Neural cell (in vitro differentiated cells): ENCODE measurements at regions not wholly inside any gene's neighbourhood (a gene's known extent, or its start where the extent isn't known, plus 50 kb on each side); places are given as distances from the start of the nearest gene placed in this dataset.

Experiments used
- H2AFZ ChIP-seq: fragments of 200-600, 300-800 bp; sonication (generic), shearing (Covaris generic); 2 replicates; pipeline ENCODE4 v1.6.0; 2014; ENCODE audit warnings: low read depth, mild to moderate bottlenecking, antibody characterized with exemption, low read length, moderate library complexity
- H3F3A ChIP-seq: fragments of 200-600 bp; shearing (Covaris generic); 2 replicates; pipeline ENCODE4 v1.6.1; 2016; ENCODE audit warnings: mild to moderate bottlenecking, moderate library complexity, mixed read lengths, antibody characterized with exemption, low read length; ENCODE audit not compliant: insufficient read depth, poor library complexity, severe bottlenecking
- H3K27ac ChIP-seq: fragments of 200-600, 300-800 bp; sonication (generic), shearing (Covaris generic); 2 replicates; pipeline ENCODE4 v1.5.1; 2014; ENCODE audit warnings: mild to moderate bottlenecking, low read length, moderate library complexity
- H3K27me3 ChIP-seq: fragments of 300-800, 200-600 bp; sonication (generic), shearing (Covaris generic); 2 replicates; pipeline ENCODE4 v1.6.0; 2014; ENCODE audit warnings: mild to moderate bottlenecking, low read depth, low read length, moderate library complexity; ENCODE audit not compliant: insufficient read depth
- H3K36me3 ChIP-seq: fragments of 300-800, 200-600 bp; sonication (generic), shearing (Covaris generic); 2 replicates; pipeline ENCODE4 v1.5.1; 2014; ENCODE audit warnings: mild to moderate bottlenecking, antibody characterized with exemption, low read length, moderate library complexity; ENCODE audit not compliant: insufficient read depth
- H3K4me2 ChIP-seq: fragments of 300-800, 200-600 bp; sonication (generic), shearing (Covaris generic); 2 replicates; pipeline ENCODE4 v1.6.0; 2014; ENCODE audit warnings: mild to moderate bottlenecking, low read length
- H3K4me3 ChIP-seq: fragments of 300-800, 200-600 bp; sonication (generic), shearing (Covaris generic); 2 replicates; pipeline ENCODE4 v1.5.1; 2014; ENCODE audit warnings: mild to moderate bottlenecking, low read length, moderate library complexity
- H3K79me2 ChIP-seq: fragments of 200-600 bp; shearing (Covaris generic); replicated peaks from 2 replicates; pipeline ENCODE4 v1.6.0; 2014; ENCODE audit warnings: mild to moderate bottlenecking, low read length, moderate library complexity; ENCODE audit not compliant: insufficient read depth
- H3K9ac ChIP-seq: fragments of 300-800, 200-600 bp; sonication (generic), shearing (Covaris generic); 2 replicates; pipeline ENCODE4 v1.6.1; 2016; ENCODE audit warnings: mild to moderate bottlenecking, low read length, mixed read lengths
- H3K9me2 ChIP-seq: fragments of 200-600 bp; shearing (Covaris generic); 2 replicates; pipeline ENCODE4 v1.6.1; 2016; ENCODE audit warnings: mild to moderate bottlenecking, low read length, mixed read lengths; ENCODE audit not compliant: insufficient read depth
- H3K9me3 ChIP-seq: fragments of 200-600, 300-800 bp; sonication (generic), shearing (Covaris generic); 2 replicates; pipeline ENCODE4 v1.6.1; 2016; ENCODE audit warnings: mild to moderate bottlenecking, mixed run types, low read length, moderate library complexity, mixed read lengths
- H4K20me1 ChIP-seq: fragments of 200-600 bp; shearing (Covaris generic); 2 replicates; pipeline ENCODE4 v1.6.1; 2016; ENCODE audit warnings: mild to moderate bottlenecking, mixed run types; ENCODE audit not compliant: insufficient read depth
- EP300 ChIP-seq: fragments of 450-650 bp; conservative IDR thresholded peaks from 2 replicates; pipeline ENCODE4 v1.6.1; 2014; ENCODE audit warnings: antibody characterized with exemption, mild to moderate bottlenecking, moderate library complexity; ENCODE audit not compliant: poor library complexity, severe bottlenecking
- EZH2 ChIP-seq: fragments of 200-600, 300-800 bp; shearing (Covaris generic), sonication (generic); IDR thresholded peaks from 2 replicates; pipeline ENCODE4 v1.6.1; 2014; ENCODE audit warnings: antibody characterized with exemption, low read length, borderline replicate concordance, mild to moderate bottlenecking; ENCODE audit not compliant: insufficient read depth, poor library complexity, severe bottlenecking
- MXI1 ChIP-seq: fragments of 450-650 bp; conservative IDR thresholded peaks from 2 replicates; pipeline ENCODE4 v1.6.1; 2014; ENCODE audit warnings: antibody characterized with exemption, mild to moderate bottlenecking; ENCODE audit not compliant: poor library complexity, severe bottlenecking
- POLR2AphosphoS5 ChIP-seq: IDR thresholded peaks from 2 replicates; pipeline ENCODE4 v1.6.1; 2012
- RAD21 ChIP-seq: fragments of 450-650 bp; conservative IDR thresholded peaks from 2 replicates; pipeline ENCODE4 v1.6.1; 2014; ENCODE audit warnings: antibody characterized with exemption, mild to moderate bottlenecking, moderate library complexity
- REST ChIP-seq: IDR thresholded peaks from 2 replicates; pipeline ENCODE4 v1.6.1; 2012; ENCODE audit warnings: borderline replicate concordance
- SMC3 ChIP-seq: fragments of 450-650 bp; conservative IDR thresholded peaks from 2 replicates; pipeline ENCODE4 v1.6.1; 2014; ENCODE audit warnings: antibody characterized with exemption, mild to moderate bottlenecking, moderate library complexity; ENCODE audit not compliant: poor library complexity
- TAF1 ChIP-seq: IDR thresholded peaks from 2 replicates; pipeline ENCODE4 v1.6.1; 2012; ENCODE audit warnings: low read depth
- TF ChIP-seq, protein P1 (sequence below): fragments of 450-650 bp; IDR thresholded peaks from 2 replicates; pipeline ENCODE4 v1.5.1; 2014; ENCODE audit warnings: antibody characterized with exemption, mild to moderate bottlenecking, moderate library complexity; ENCODE audit not compliant: poor library complexity, severe bottlenecking

DNA sequence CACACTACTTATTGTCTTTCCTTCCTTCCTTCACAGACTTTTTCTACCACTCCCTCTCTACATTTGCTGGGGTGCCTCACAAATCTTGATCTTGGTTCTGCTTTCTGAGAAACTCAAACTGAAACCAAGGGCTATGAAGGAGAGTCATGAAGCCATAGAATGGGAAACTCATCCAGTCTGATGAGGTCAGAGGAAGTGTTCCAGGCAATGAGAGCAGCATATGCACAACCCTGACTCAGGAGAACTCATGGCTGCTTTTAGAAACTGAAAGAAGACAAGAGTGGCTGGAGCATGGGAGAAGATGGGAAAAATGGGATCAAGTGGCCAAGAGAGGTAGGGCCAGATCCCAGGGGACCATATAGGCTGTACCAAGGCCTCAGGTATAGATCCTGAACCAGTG lies 130.0 kb upstream of the TOX3 start:
- no peaks in the 10 kb centered on the region for H3F3A ChIP-seq
- no peak overlapping the region for H3K27ac ChIP-seq
- H3K9ac ChIP-seq = no peak overlapping the region
- no peaks in the 10 kb centered on the region for H3K79me2 ChIP-seq
- TF ChIP-seq EZH2 (no peak), TAF1 (no peak), POLR2AphosphoS5 (no peak), MXI1 (no peak), REST (no peak)
- TF ChIP-seq, protein P1, sequence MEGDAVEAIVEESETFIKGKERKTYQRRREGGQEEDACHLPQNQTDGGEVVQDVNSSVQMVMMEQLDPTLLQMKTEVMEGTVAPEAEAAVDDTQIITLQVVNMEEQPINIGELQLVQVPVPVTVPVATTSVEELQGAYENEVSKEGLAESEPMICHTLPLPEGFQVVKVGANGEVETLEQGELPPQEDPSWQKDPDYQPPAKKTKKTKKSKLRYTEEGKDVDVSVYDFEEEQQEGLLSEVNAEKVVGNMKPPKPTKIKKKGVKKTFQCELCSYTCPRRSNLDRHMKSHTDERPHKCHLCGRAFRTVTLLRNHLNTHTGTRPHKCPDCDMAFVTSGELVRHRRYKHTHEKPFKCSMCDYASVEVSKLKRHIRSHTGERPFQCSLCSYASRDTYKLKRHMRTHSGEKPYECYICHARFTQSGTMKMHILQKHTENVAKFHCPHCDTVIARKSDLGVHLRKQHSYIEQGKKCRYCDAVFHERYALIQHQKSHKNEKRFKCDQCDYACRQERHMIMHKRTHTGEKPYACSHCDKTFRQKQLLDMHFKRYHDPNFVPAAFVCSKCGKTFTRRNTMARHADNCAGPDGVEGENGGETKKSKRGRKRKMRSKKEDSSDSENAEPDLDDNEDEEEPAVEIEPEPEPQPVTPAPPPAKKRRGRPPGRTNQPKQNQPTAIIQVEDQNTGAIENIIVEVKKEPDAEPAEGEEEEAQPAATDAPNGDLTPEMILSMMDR = no peak
- no peaks in the 10 kb centered on the region for H3K9me2 ChIP-seq
- H3K4me3 ChIP-seq = no peak overlapping the region
- H3K27me3 ChIP-seq = no peaks in the 10 kb centered on the region
- no peaks in the 10 kb centered on the region for H3K36me3 ChIP-seq
- no peaks in the 10 kb centered on the region for H4K20me1 ChIP-seq
- H2AFZ ChIP-seq = no peak overlapping the region
- H3K9me3 ChIP-seq = no peaks in the 10 kb centered on the region
- no peak overlapping the region for H3K4me2 ChIP-seq

- H3K4me2 ChIP-seq = no peak overlapping the region
- no peak overlapping the region for H3K27ac ChIP-seq
- no peaks in the 10 kb centered on the region for H4K20me1 ChIP-seq
- H3K79me2 ChIP-seq = no peaks in the 10 kb centered on the region
- no peaks in the 10 kb centered on the region for H3K36me3 ChIP-seq
- H2AFZ ChIP-seq = no peak overlapping the region
- no peak overlapping the region for H3K4me3 ChIP-seq
- no peaks in the 10 kb centered on the region for H3F3A ChIP-seq
- no peaks in the 10 kb centered on the region for H3K9me3 ChIP-seq
- H3K9ac ChIP-seq = no peak overlapping the region
- no peaks in the 10 kb centered on the region for H3K9me2 ChIP-seq
- TF ChIP-seq RAD21 (no peak), TAF1 (no peak)
- no peaks in the 10 kb centered on the region for H3K27me3 ChIP-seq
Observed at GRCh38 chr16:52671590-52671989, 124.6 kb upstream of the TOX3 start.

DNA sequence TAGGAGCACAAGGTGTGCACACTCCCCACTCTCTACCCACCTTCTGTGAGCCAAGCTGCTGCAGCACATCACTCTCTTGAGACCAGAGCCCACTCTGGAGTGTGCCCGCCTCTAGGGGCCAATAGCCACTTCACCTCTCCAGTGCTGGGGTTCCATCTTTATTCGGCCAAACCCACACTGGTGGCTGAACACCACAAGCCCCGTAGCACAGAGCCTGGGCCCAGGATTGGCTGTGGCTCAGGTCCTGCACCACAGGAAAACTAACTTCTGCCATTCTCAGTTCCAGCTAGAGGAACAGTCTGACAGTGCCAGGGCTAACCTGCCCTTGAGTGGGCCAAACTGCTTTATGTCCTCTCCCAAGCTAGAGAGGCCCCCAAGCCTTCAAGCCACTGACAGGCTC lies 111.0 kb upstream of the TOX3 start:
- no peaks in the 10 kb centered on the region for H3K36me3 ChIP-seq
- H3F3A ChIP-seq = no peaks in the 10 kb centered on the region
- H3K27me3 ChIP-seq = no peaks in the 10 kb centered on the region
- no peak overlapping the region for H3K27ac ChIP-seq
- H3K4me2 ChIP-seq = no peak overlapping the region
- H3K9me2 ChIP-seq = no peaks in the 10 kb centered on the region
- H3K79me2 ChIP-seq = no peaks in the 10 kb centered on the region
- no peak overlapping the region for H3K9ac ChIP-seq
- peaks cover 4% of the 10 kb centered on the region for H3K9me3 ChIP-seq
- no peak overlapping the region for H3K4me3 ChIP-seq
- no peaks in the 10 kb centered on the region for H4K20me1 ChIP-seq
- TF ChIP-seq MXI1 (no peak), SMC3 (no peak), RAD21 (no peak), REST (no peak), EP300 (no peak), POLR2AphosphoS5 (no peak)
- TF ChIP-seq, protein P1 = no peak
- H2AFZ ChIP-seq = no peak overlapping the region
